Neural cell (in vitro differentiated cells): ENCODE measurements at regions not wholly inside any gene's neighbourhood (a gene's known extent, or its start where the extent isn't known, plus 50 kb on each side); places are given as distances from the start of the nearest gene placed in this dataset.

Experiments
- H2AFZ ChIP-seq: fragments of 200-600, 300-800 bp; sonication (generic), shearing (Covaris generic); 2 replicates; pipeline ENCODE4 v1.6.0; 2014; ENCODE audit warnings: low read depth, mild to moderate bottlenecking, antibody characterized with exemption, low read length, moderate library complexity
- H3F3A ChIP-seq: fragments of 200-600 bp; shearing (Covaris generic); 2 replicates; pipeline ENCODE4 v1.6.1; 2016; ENCODE audit warnings: mild to moderate bottlenecking, moderate library complexity, mixed read lengths, antibody characterized with exemption, low read length; ENCODE audit not compliant: insufficient read depth, poor library complexity, severe bottlenecking
- H3K27ac ChIP-seq: fragments of 200-600, 300-800 bp; sonication (generic), shearing (Covaris generic); 2 replicates; pipeline ENCODE4 v1.5.1; 2014; ENCODE audit warnings: mild to moderate bottlenecking, low read length, moderate library complexity
- H3K27me3 ChIP-seq: fragments of 300-800, 200-600 bp; sonication (generic), shearing (Covaris generic); 2 replicates; pipeline ENCODE4 v1.6.0; 2014; ENCODE audit warnings: mild to moderate bottlenecking, low read depth, low read length, moderate library complexity; ENCODE audit not compliant: insufficient read depth
- H3K36me3 ChIP-seq: fragments of 300-800, 200-600 bp; sonication (generic), shearing (Covaris generic); 2 replicates; pipeline ENCODE4 v1.5.1; 2014; ENCODE audit warnings: mild to moderate bottlenecking, antibody characterized with exemption, low read length, moderate library complexity; ENCODE audit not compliant: insufficient read depth
- H3K4me2 ChIP-seq: fragments of 300-800, 200-600 bp; sonication (generic), shearing (Covaris generic); 2 replicates; pipeline ENCODE4 v1.6.0; 2014; ENCODE audit warnings: mild to moderate bottlenecking, low read length
- H3K4me3 ChIP-seq: fragments of 300-800, 200-600 bp; sonication (generic), shearing (Covaris generic); 2 replicates; pipeline ENCODE4 v1.5.1; 2014; ENCODE audit warnings: mild to moderate bottlenecking, low read length, moderate library complexity
- H3K79me2 ChIP-seq: fragments of 200-600 bp; shearing (Covaris generic); replicated peaks from 2 replicates; pipeline ENCODE4 v1.6.0; 2014; ENCODE audit warnings: mild to moderate bottlenecking, low read length, moderate library complexity; ENCODE audit not compliant: insufficient read depth
- H3K9ac ChIP-seq: fragments of 300-800, 200-600 bp; sonication (generic), shearing (Covaris generic); 2 replicates; pipeline ENCODE4 v1.6.1; 2016; ENCODE audit warnings: mild to moderate bottlenecking, low read length, mixed read lengths
- H3K9me2 ChIP-seq: fragments of 200-600 bp; shearing (Covaris generic); 2 replicates; pipeline ENCODE4 v1.6.1; 2016; ENCODE audit warnings: mild to moderate bottlenecking, low read length, mixed read lengths; ENCODE audit not compliant: insufficient read depth
- H3K9me3 ChIP-seq: fragments of 200-600, 300-800 bp; sonication (generic), shearing (Covaris generic); 2 replicates; pipeline ENCODE4 v1.6.1; 2016; ENCODE audit warnings: mild to moderate bottlenecking, mixed run types, low read length, moderate library complexity, mixed read lengths
- H4K20me1 ChIP-seq: fragments of 200-600 bp; shearing (Covaris generic); 2 replicates; pipeline ENCODE4 v1.6.1; 2016; ENCODE audit warnings: mild to moderate bottlenecking, mixed run types; ENCODE audit not compliant: insufficient read depth
- CTCF ChIP-seq: fragments of 450-650 bp; IDR thresholded peaks from 2 replicates; pipeline ENCODE4 v1.5.1; 2014; ENCODE audit warnings: antibody characterized with exemption, mild to moderate bottlenecking, moderate library complexity; ENCODE audit not compliant: poor library complexity, severe bottlenecking
- EP300 ChIP-seq: fragments of 450-650 bp; conservative IDR thresholded peaks from 2 replicates; pipeline ENCODE4 v1.6.1; 2014; ENCODE audit warnings: antibody characterized with exemption, mild to moderate bottlenecking, moderate library complexity; ENCODE audit not compliant: poor library complexity, severe bottlenecking
- EZH2 ChIP-seq: fragments of 200-600, 300-800 bp; shearing (Covaris generic), sonication (generic); IDR thresholded peaks from 2 replicates; pipeline ENCODE4 v1.6.1; 2014; ENCODE audit warnings: antibody characterized with exemption, low read length, borderline replicate concordance, mild to moderate bottlenecking; ENCODE audit not compliant: insufficient read depth, poor library complexity, severe bottlenecking
- MXI1 ChIP-seq: fragments of 450-650 bp; conservative IDR thresholded peaks from 2 replicates; pipeline ENCODE4 v1.6.1; 2014; ENCODE audit warnings: antibody characterized with exemption, mild to moderate bottlenecking; ENCODE audit not compliant: poor library complexity, severe bottlenecking
- POLR2AphosphoS5 ChIP-seq: IDR thresholded peaks from 2 replicates; pipeline ENCODE4 v1.6.1; 2012
- RAD21 ChIP-seq: fragments of 450-650 bp; conservative IDR thresholded peaks from 2 replicates; pipeline ENCODE4 v1.6.1; 2014; ENCODE audit warnings: antibody characterized with exemption, mild to moderate bottlenecking, moderate library complexity
- REST ChIP-seq: IDR thresholded peaks from 2 replicates; pipeline ENCODE4 v1.6.1; 2012; ENCODE audit warnings: borderline replicate concordance
- SMC3 ChIP-seq: fragments of 450-650 bp; conservative IDR thresholded peaks from 2 replicates; pipeline ENCODE4 v1.6.1; 2014; ENCODE audit warnings: antibody characterized with exemption, mild to moderate bottlenecking, moderate library complexity; ENCODE audit not compliant: poor library complexity
- TAF1 ChIP-seq: IDR thresholded peaks from 2 replicates; pipeline ENCODE4 v1.6.1; 2012; ENCODE audit warnings: low read depth

GRCh38 chr4:136687596-136687995 lies 844.7 kb downstream of the PCDH18 start:
- Histone ChIP-seq H2AFZ (no peak overlapping the region), H3K27ac (no peak overlapping the region), H3K4me3 (no peak overlapping the region), H3F3A (no peaks in the 10 kb centered on the region), H3K27me3 (no peaks in the 10 kb centered on the region), H3K4me2 (no peak overlapping the region), H3K36me3 (no peaks in the 10 kb centered on the region), H3K79me2 (no peaks in the 10 kb centered on the region), H3K9ac (no peak overlapping the region), H4K20me1 (no peaks in the 10 kb centered on the region), H3K9me2 (no peaks in the 10 kb centered on the region), H3K9me3 (no peaks in the 10 kb centered on the region)
- TF ChIP-seq SMC3 = no peak
- TF ChIP-seq MXI1 = no peak
- no peak for TF ChIP-seq EP300
- TF ChIP-seq REST = no peak
- no peak for TF ChIP-seq RAD21
- TF ChIP-seq EZH2 = no peak
- no peak for TF ChIP-seq CTCF
- no peak for TF ChIP-seq TAF1
- no peak for TF ChIP-seq POLR2AphosphoS5

- Histone ChIP-seq H2AFZ (no peak overlapping the region), H3K4me3 (no peak overlapping the region), H3K27me3 (no peaks in the 10 kb centered on the region), H4K20me1 (no peaks in the 10 kb centered on the region), H3K27ac (no peak overlapping the region), H3K9me3 (no peaks in the 10 kb centered on the region), H3K36me3 (no peaks in the 10 kb centered on the region), H3K4me2 (no peak overlapping the region), H3F3A (no peaks in the 10 kb centered on the region), H3K79me2 (no peaks in the 10 kb centered on the region), H3K9me2 (no peaks in the 10 kb centered on the region), H3K9ac (no peak overlapping the region)
- TF ChIP-seq CTCF = no peak
- no peak for TF ChIP-seq SMC3
- TF ChIP-seq POLR2AphosphoS5 = no peak
- TF ChIP-seq REST = no peak
- no peak for TF ChIP-seq EZH2
- no peak for TF ChIP-seq TAF1
- TF ChIP-seq EP300 = no peak
- TF ChIP-seq RAD21 = no peak
- no peak for TF ChIP-seq MXI1
Measured at GRCh38 chr4:136687118-136687517, 845.2 kb downstream of the PCDH18 start.
